Sigmoid colon (tissue), 4 donors: ENCODE measurements at regions not wholly inside any gene's neighbourhood (a gene's known extent, or its start where the extent isn't known, plus 50 kb on each side); places are given as distances from the start of the nearest gene placed in this dataset.

ENCODE experiments used
- POLR2A ChIP-seq, 2 donors: fragments of 450-650 bp; IDR thresholded peaks; one replicate each; pipeline ENCODE4 v1.6.1; 2016; ENCODE audit warnings: antibody characterized with exemption in 2 of 2, mild to moderate bottlenecking in 2 of 2, moderate library complexity in 2 of 2
- POLR2AphosphoS5 ChIP-seq, 4 donors: sonication (generic); formaldehyde crosslinking; IDR thresholded peaks; one replicate each; pipeline ENCODE4 v1.6.1; 2017; ENCODE audit warnings: antibody characterized with exemption in 4 of 4
- TF ChIP-seq, protein P1 (sequence below), 4 experiments: fragments of 450-650 bp in 3 of 4; fragments of 200-600 bp in 1 of 4; IDR thresholded peaks; one replicate each; pipeline ENCODE4 v1.5.1; 2016 to 2019; ENCODE audit warnings: antibody characterized with exemption in 4 of 4, mild to moderate bottlenecking in 3 of 4, moderate library complexity in 2 of 4

DNA sequence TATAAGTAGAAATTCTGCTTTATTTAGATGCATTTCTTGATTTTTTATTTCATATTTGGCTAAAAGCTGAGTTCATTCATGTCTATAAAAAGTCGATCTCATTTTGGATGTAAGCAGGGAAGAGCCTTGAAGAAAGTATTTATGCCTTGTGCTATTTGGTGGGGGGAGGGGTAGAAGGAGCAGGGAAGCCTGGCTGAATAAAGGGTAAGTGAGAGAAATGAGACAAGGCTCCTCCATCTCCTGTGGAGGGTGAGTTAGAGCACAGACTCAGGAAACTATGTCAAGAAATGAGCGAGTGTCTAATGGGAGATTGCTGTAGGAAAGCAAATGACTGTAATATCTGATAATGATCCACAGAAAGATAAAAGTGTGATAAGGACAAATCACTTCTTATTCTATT lies 121.8 kb upstream of the ATP11B start:
- TF ChIP-seq POLR2A (IDR thresholded peaks at IDR 0.05) = no peak
- TF ChIP-seq, protein P1, sequence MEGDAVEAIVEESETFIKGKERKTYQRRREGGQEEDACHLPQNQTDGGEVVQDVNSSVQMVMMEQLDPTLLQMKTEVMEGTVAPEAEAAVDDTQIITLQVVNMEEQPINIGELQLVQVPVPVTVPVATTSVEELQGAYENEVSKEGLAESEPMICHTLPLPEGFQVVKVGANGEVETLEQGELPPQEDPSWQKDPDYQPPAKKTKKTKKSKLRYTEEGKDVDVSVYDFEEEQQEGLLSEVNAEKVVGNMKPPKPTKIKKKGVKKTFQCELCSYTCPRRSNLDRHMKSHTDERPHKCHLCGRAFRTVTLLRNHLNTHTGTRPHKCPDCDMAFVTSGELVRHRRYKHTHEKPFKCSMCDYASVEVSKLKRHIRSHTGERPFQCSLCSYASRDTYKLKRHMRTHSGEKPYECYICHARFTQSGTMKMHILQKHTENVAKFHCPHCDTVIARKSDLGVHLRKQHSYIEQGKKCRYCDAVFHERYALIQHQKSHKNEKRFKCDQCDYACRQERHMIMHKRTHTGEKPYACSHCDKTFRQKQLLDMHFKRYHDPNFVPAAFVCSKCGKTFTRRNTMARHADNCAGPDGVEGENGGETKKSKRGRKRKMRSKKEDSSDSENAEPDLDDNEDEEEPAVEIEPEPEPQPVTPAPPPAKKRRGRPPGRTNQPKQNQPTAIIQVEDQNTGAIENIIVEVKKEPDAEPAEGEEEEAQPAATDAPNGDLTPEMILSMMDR (IDR thresholded peaks at IDR 0.05) = no peak
- TF ChIP-seq POLR2AphosphoS5 (IDR thresholded peaks at IDR 0.05) = no peak
